H9 (cell line): ENCODE measurements at regions not wholly inside any gene's neighbourhood (a gene's known extent, or its start where the extent isn't known, plus 50 kb on each side); places are given as distances from the start of the nearest gene placed in this dataset.

Experiments
- DNase-seq: peaks from one replicate; pipeline ENCODE4 v3.0.0-alpha.2; 2017
- H2AFZ ChIP-seq: one replicate; pipeline ENCODE4 v1.6.1; 2013; ENCODE audit warnings: mild to moderate bottlenecking, low read length, control low read depth, moderate library complexity
- H2AK5ac ChIP-seq: 2 replicates; pipeline ENCODE4 v1.6.1; 2013; ENCODE audit warnings: low read length, control low read depth, mixed read lengths; ENCODE audit not compliant: insufficient read length
- H2BK120ac ChIP-seq: one replicate; pipeline ENCODE4 v1.6.1; 2013; ENCODE audit warnings: low read depth, mild to moderate bottlenecking, low read length, control low read depth, inconsistent platforms; ENCODE audit not compliant: poor library complexity, severe bottlenecking
- H2BK12ac ChIP-seq: 2 replicates; pipeline ENCODE4 v1.6.1; 2013; ENCODE audit warnings: low read length, control low read depth, mixed read lengths, low read depth; ENCODE audit not compliant: insufficient read length
- H2BK15ac ChIP-seq: 2 replicates; pipeline ENCODE4 v1.6.1; 2013; ENCODE audit warnings: low read depth, low read length, control low read depth
- H2BK20ac ChIP-seq: one replicate; pipeline ENCODE4 v1.6.1; 2013; ENCODE audit warnings: low read depth, mild to moderate bottlenecking, low read length, control low read depth, inconsistent platforms; ENCODE audit not compliant: poor library complexity, severe bottlenecking
- H2BK5ac ChIP-seq: 2 replicates; pipeline ENCODE4 v1.6.1; 2013; ENCODE audit warnings: low read length, control low read depth, mixed read lengths; ENCODE audit not compliant: insufficient read length
- H3K14ac ChIP-seq: 2 replicates; pipeline ENCODE4 v1.6.1; 2013; ENCODE audit warnings: low read length, control low read depth; ENCODE audit not compliant: insufficient read depth
- H3K18ac ChIP-seq: 2 replicates; pipeline ENCODE4 v1.6.1; 2013; ENCODE audit warnings: low read depth, mild to moderate bottlenecking, mixed read lengths, low read length, control low read depth; ENCODE audit not compliant: insufficient read length
- H3K23ac ChIP-seq: 2 replicates; pipeline ENCODE4 v1.6.1; 2013; ENCODE audit warnings: low read length, control low read depth, mixed read lengths, low read depth; ENCODE audit not compliant: insufficient read length
- H3K23me2 ChIP-seq: 2 replicates; pipeline ENCODE4 v1.6.1; 2013; ENCODE audit warnings: low read depth, mild to moderate bottlenecking, mixed read lengths, low read length, control low read depth; ENCODE audit not compliant: insufficient read length, poor library complexity, severe bottlenecking
- H3K27ac ChIP-seq: 2 replicates; pipeline ENCODE4 v1.5.1; 2013; ENCODE audit warnings: low read length, control low read depth, mixed read lengths, low read depth; ENCODE audit not compliant: insufficient read length
- H3K27me3 ChIP-seq: 2 replicates; pipeline ENCODE4 v1.6.1; 2013; ENCODE audit warnings: low read length, control low read depth, inconsistent platforms; ENCODE audit not compliant: insufficient read depth
- H3K4ac ChIP-seq: 2 replicates; pipeline ENCODE4 v1.6.1; 2013; ENCODE audit warnings: low read depth, mild to moderate bottlenecking, control low read depth, inconsistent platforms, low read length, moderate library complexity
- H3K4me1 ChIP-seq: 2 replicates; pipeline ENCODE4 v1.6.1; 2013; ENCODE audit warnings: low read length, control low read depth, inconsistent platforms; ENCODE audit not compliant: insufficient read depth
- H3K4me2 ChIP-seq: 2 replicates; pipeline ENCODE4 v1.6.1; 2013; ENCODE audit warnings: low read length, control low read depth, mixed read lengths; ENCODE audit not compliant: insufficient read length, insufficient read depth
- H3K56ac ChIP-seq: 2 replicates; pipeline ENCODE4 v1.6.1; 2013; ENCODE audit warnings: low read depth, mild to moderate bottlenecking, mixed read lengths, low read length, control low read depth; ENCODE audit not compliant: insufficient read length
- H3K79me1 ChIP-seq: 2 replicates; pipeline ENCODE4 v1.6.1; 2013; ENCODE audit warnings: low read depth, mild to moderate bottlenecking, moderate library complexity, low read length, control low read depth, inconsistent platforms; ENCODE audit not compliant: insufficient read depth, poor library complexity, severe bottlenecking
- H3K79me2 ChIP-seq: 2 replicates; pipeline ENCODE4 v1.6.1; 2013; ENCODE audit warnings: low read length, control low read depth, inconsistent platforms; ENCODE audit not compliant: insufficient read depth
- H3K9ac ChIP-seq: 2 replicates; pipeline ENCODE4 v1.6.1; 2013; ENCODE audit warnings: low read length, control low read depth, mixed read lengths; ENCODE audit not compliant: insufficient read length; ENCODE audit errors: extremely low read depth
- H3K9me3 ChIP-seq: one replicate; pipeline ENCODE4 v1.6.1; 2013; ENCODE audit warnings: low read depth, low read length, inconsistent platforms; ENCODE audit not compliant: control insufficient read depth
- H3T11ph ChIP-seq: one replicate; pipeline ENCODE4 v1.6.1; 2013; ENCODE audit warnings: mild to moderate bottlenecking, low read length, control low read depth, inconsistent platforms
- H4K20me1 ChIP-seq: one replicate; pipeline ENCODE4 v1.6.1; 2013; ENCODE audit not compliant: control insufficient read depth, insufficient read length, insufficient read depth
- H4K5ac ChIP-seq: 2 replicates; pipeline ENCODE4 v1.6.1; 2013; ENCODE audit warnings: low read depth, mild to moderate bottlenecking, mixed read lengths, low read length, control low read depth; ENCODE audit not compliant: insufficient read length
- H4K8ac ChIP-seq: replicated peaks from 2 replicates; pipeline ENCODE4 v1.6.1; 2013; ENCODE audit warnings: low read length, control low read depth, mixed read lengths, low read depth; ENCODE audit not compliant: insufficient read length
- H4K91ac ChIP-seq: 2 replicates; pipeline ENCODE4 v1.6.1; 2013; ENCODE audit warnings: low read depth, mild to moderate bottlenecking, moderate library complexity, mixed read lengths, low read length, control low read depth; ENCODE audit not compliant: insufficient read length
- H3K27ac Mint-ChIP-seq, 3 experiments: 2 replicates in 2 of 3; 3 replicates in 1 of 3; pipeline ENCODE4 v1.8.0; 2020 to 2021; ENCODE audit warnings: mixed read lengths in 3 of 3, mild to moderate bottlenecking in 1 of 3, moderate library complexity in 1 of 3
- H3K27me3 Mint-ChIP-seq: 2 replicates; pipeline ENCODE4 v1.8.0; 2021; ENCODE audit warnings: low read depth, mild to moderate bottlenecking, moderate library complexity, mixed read lengths
- H3K36me3 Mint-ChIP-seq, 3 experiments: 2 replicates in 2 of 3; 3 replicates in 1 of 3; pipeline ENCODE4 v1.8.0; 2020 to 2021; ENCODE audit warnings: low read depth in 3 of 3, mixed read lengths in 3 of 3; ENCODE audit not compliant: insufficient read depth in 1 of 3
- H3K4me1 Mint-ChIP-seq, 2 experiments: 2 replicates each; pipeline ENCODE4 v1.8.0; 2020; ENCODE audit warnings: mixed read lengths in 2 of 2
- H3K4me3 Mint-ChIP-seq, 2 experiments: 2 replicates in 1 of 2; 3 replicates in 1 of 2; pipeline ENCODE4 v1.8.0; 2020 to 2021; ENCODE audit warnings: mild to moderate bottlenecking in 2 of 2, mixed read lengths in 2 of 2, moderate library complexity in 1 of 2
- H3K9me3 Mint-ChIP-seq, 2 experiments: 2 replicates in 1 of 2; 3 replicates in 1 of 2; pipeline ENCODE4 v1.8.0; 2020; ENCODE audit warnings: mild to moderate bottlenecking in 2 of 2, mixed read lengths in 2 of 2, moderate library complexity in 1 of 2
- whole genome bisulfite sequencing: extraction: QIAGEN DNeasy Blood & Tissue Kit; methylation state at CpG from one replicate; pipeline ENCODE4 v1.1.7; 2013; ENCODE audit warnings: missing lambda C conversion rate, low lambda C conversion rate, mixed read lengths; ENCODE audit not compliant: insufficient read length; ENCODE audit errors: extremely low coverage; 5-methylcytosine and 5-hydroxymethylcytosine counted together
- TF ChIP-seq, protein P1 (sequence below): fragments of 200-600 bp; sonication (generic); conservative IDR thresholded peaks from 3 replicates; pipeline ENCODE4 v1.8.0; 2021; ENCODE audit warnings: antibody characterized with exemption, mild to moderate bottlenecking

DNA sequence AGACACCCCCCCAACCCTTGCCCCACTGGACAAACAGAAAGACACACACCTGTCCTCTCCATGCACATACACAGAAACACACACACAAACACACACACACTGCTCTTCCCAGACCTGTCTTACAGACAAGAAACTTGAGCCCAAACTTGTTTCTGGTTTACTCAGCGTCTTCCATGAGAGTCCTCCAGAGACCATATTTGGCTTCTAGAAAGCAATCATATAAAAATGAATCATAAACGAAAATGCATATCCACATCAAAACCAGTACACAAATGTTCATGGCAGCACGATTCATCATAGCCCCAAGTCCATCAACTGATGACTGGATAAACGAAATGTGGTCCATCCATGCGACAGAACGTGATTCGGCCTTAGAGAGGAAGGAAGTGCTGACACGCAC is 84.2 kb upstream of the ASAP2 start:
- no peaks in the 10 kb centered on the region for H3K4me1 ChIP-seq
- no peak overlapping the region for H3K4me2 ChIP-seq
- no peaks in the 10 kb centered on the region for H3K9me3 ChIP-seq
- no peaks in the 10 kb centered on the region for H3K79me2 ChIP-seq
- no peak overlapping the region for H4K91ac ChIP-seq
- H3K27me3 ChIP-seq = no peaks in the 10 kb centered on the region
- no peak for DNase-seq
- H3K23me2 ChIP-seq = no peaks in the 10 kb centered on the region
- H2BK12ac ChIP-seq = no peak overlapping the region
- no CpG with 5 or more reads among the region's 8 CpGs for WGBS
- no peak overlapping the region for H4K5ac ChIP-seq
- no peak overlapping the region for H2BK20ac ChIP-seq
- H2AFZ ChIP-seq = no peak overlapping the region
- H3K79me1 ChIP-seq = no peaks in the 10 kb centered on the region
- peak overlapping the region; percentile 90 for H4K8ac ChIP-seq
- Mint-ChIP-seq H3K27ac (peak overlapping the region in 1 of 3 experiments; percentile 0; a peak in 1 of 7 replicates), H3K4me1 (no peaks in the 10 kb centered on the region), H3K4me3 (no peak overlapping the region), H3K9me3 (peaks cover 8 to 10% of the 10 kb centered on the region in 2 experiments), H3K27me3 (peaks cover 6% of the 10 kb centered on the region), H3K36me3 (peaks cover 3 to 6% (median 5%) of the 10 kb centered on the region in 3 experiments; a peak in 6 of 7 replicates)
- no peak overlapping the region for H3K14ac ChIP-seq
- H2BK120ac ChIP-seq = no peak overlapping the region
- H2BK5ac ChIP-seq = no peak overlapping the region
- no peak overlapping the region for H3K9ac ChIP-seq
- H3T11ph ChIP-seq = no peak overlapping the region
- TF ChIP-seq, protein P1, sequence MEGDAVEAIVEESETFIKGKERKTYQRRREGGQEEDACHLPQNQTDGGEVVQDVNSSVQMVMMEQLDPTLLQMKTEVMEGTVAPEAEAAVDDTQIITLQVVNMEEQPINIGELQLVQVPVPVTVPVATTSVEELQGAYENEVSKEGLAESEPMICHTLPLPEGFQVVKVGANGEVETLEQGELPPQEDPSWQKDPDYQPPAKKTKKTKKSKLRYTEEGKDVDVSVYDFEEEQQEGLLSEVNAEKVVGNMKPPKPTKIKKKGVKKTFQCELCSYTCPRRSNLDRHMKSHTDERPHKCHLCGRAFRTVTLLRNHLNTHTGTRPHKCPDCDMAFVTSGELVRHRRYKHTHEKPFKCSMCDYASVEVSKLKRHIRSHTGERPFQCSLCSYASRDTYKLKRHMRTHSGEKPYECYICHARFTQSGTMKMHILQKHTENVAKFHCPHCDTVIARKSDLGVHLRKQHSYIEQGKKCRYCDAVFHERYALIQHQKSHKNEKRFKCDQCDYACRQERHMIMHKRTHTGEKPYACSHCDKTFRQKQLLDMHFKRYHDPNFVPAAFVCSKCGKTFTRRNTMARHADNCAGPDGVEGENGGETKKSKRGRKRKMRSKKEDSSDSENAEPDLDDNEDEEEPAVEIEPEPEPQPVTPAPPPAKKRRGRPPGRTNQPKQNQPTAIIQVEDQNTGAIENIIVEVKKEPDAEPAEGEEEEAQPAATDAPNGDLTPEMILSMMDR = no peak
- H3K27ac ChIP-seq = no peak overlapping the region
- H3K4ac ChIP-seq = no peak overlapping the region
- H3K18ac ChIP-seq = no peak overlapping the region
- H4K20me1 ChIP-seq = no peaks in the 10 kb centered on the region
- no peak overlapping the region for H2BK15ac ChIP-seq
- H2AK5ac ChIP-seq = no peak overlapping the region
- no peak overlapping the region for H3K23ac ChIP-seq
- H3K56ac ChIP-seq = no peak overlapping the region
